T-helper 2 cell treated with Interferon-gamma antibody and Interleukin-4, amounts not matched to agents 100 ng/mL and 5 ng/mL, for 36 hours (primary cell): ENCODE measurements at regions not wholly inside any gene's neighbourhood (a gene's known extent, or its start where the extent isn't known, plus 50 kb on each side); places are given as distances from the start of the nearest gene placed in this dataset.
"Not testable (repeated sequence)": the region's sequence is repeated elsewhere in the genome, so short reads cannot be mapped to it uniquely, and the experiment has no call there.

Source experiments
- intact Hi-C: fragments of 100-400 bp; cut with micrococcal nuclease; formaldehyde crosslinking; loops from one replicate; pipeline ENCODE4 v1.15.1; 2023

- intact Hi-C loops = no loop called here
These were observed 122.9 kb upstream of the ZEB2 start for GRCh38 chr2:144642856-144643255.

GRCh38 chr2:144642131-144642530 is 122.2 kb upstream of the ZEB2 start:
- intact Hi-C loops = no loop called here

- intact Hi-C loops = not testable (repeated sequence)
These were observed 118.3 kb upstream of the ZEB2 start for GRCh38 chr2:144638250-144638649.

GRCh38 chr2:144636860-144637259 is 116.9 kb upstream of the ZEB2 start:
- intact Hi-C loops = not testable (repeated sequence)

GRCh38 chr2:144632809-144633208 is 112.9 kb upstream of the ZEB2 start:
- intact Hi-C loops = no loop called here

GRCh38 chr2:144631636-144632035 is 111.7 kb upstream of the ZEB2 start:
- intact Hi-C loops = no loop called here

- intact Hi-C loops = no loop called here
These were observed 110.7 kb upstream of the ZEB2 start for GRCh38 chr2:144630459-144631215.

- intact Hi-C loops = no loop called here
These were observed 110.0 kb upstream of the ZEB2 start for GRCh38 chr2:144629935-144630334.

GRCh38 chr2:144628566-144628965 is 108.6 kb upstream of the ZEB2 start:
- intact Hi-C loops = no loop called here

- intact Hi-C loops = no loop called here
These were observed 105.7 kb upstream of the ZEB2 start for GRCh38 chr2:144625626-144626025.

- intact Hi-C loops = no loop called here
These were observed 105.3 kb upstream of the ZEB2 start for GRCh38 chr2:144625226-144625625.

- intact Hi-C loops = no loop called here
These were observed 104.5 kb upstream of the ZEB2 start for GRCh38 chr2:144624451-144624850.

- intact Hi-C loops = not testable (repeated sequence)
These were observed 102.5 kb upstream of the ZEB2 start for GRCh38 chr2:144622373-144622772.

- intact Hi-C loops = no loop called here
These were observed 101.3 kb upstream of the ZEB2 start for GRCh38 chr2:144621266-144621665.

- intact Hi-C loops = no loop called here
These were observed 99.8 kb upstream of the ZEB2 start for GRCh38 chr2:144619760-144620159.

- intact Hi-C loops = not testable (repeated sequence)
These were observed 97.3 kb upstream of the ZEB2 start for GRCh38 chr2:144617171-144617570.

GRCh38 chr2:144615866-144616565 is 96.1 kb upstream of the ZEB2 start:
- intact Hi-C loops = no loop called here

GRCh38 chr2:144607891-144608521 is 88.1 kb upstream of the ZEB2 start:
- intact Hi-C loops = no loop called here

- intact Hi-C loops = no loop called here
These were observed 87.2 kb upstream of the ZEB2 start for GRCh38 chr2:144607099-144607498.

- intact Hi-C loops = no loop called here
These were observed 86.7 kb upstream of the ZEB2 start for GRCh38 chr2:144606466-144607095.

GRCh38 chr2:144605231-144605840 is 85.4 kb upstream of the ZEB2 start:
- intact Hi-C loops = no loop called here

GRCh38 chr2:144603334-144603733 is 83.4 kb upstream of the ZEB2 start:
- intact Hi-C loops = no loop called here
